Endothelial cell of umbilical vein (primary cell): ENCODE measurements at regions not wholly inside any gene's neighbourhood (a gene's known extent, or its start where the extent isn't known, plus 50 kb on each side); places are given as distances from the start of the nearest gene placed in this dataset.

Experiments used
- BruUV-seq: library from RNA; stranded (reverse); fragments of 400-500 nt; replicated peaks from 2 replicates; lab custom pipeline; 2021; lab: Mats Ljungman, UMichigan
- CTCF ChIA-PET: fragments of 300-600, 350-600 bp; sonication (Branson Sonifier 250); formaldehyde crosslinking; loops from one replicate; lab custom pipeline; 2021; ENCODE audit warnings: antibody characterized with exemption, inconsistent platforms; lab: Charles Lee
- POLR2A ChIA-PET: fragments of 300-600, 350-600 bp; sonication (Branson Sonifier 250); formaldehyde crosslinking; loops from one replicate; lab custom pipeline; 2021; ENCODE audit warnings: antibody characterized with exemption, inconsistent platforms; lab: Charles Lee
- DNase-seq: peaks from one replicate; pipeline ENCODE4 v3.0.0-alpha.2; 2011; ENCODE audit warnings: low read depth, low spot score
- FAIRE-seq: peaks from 2 replicates; lab custom pipeline; 2011; peaks lifted over from hg19 to GRCh38; lab: Jason Lieb, UNC
- H2AFZ ChIP-seq: 2 replicates; pipeline ENCODE4 v1.6.0; 2012; ENCODE audit warnings: low read depth, low read length, control low read depth, inconsistent platforms
- H3K27ac ChIP-seq: 2 replicates; pipeline ENCODE4 v1.5.1; 2011; ENCODE audit warnings: low read depth, mild to moderate bottlenecking, control low read depth, low read length, moderate library complexity; ENCODE audit not compliant: insufficient read depth
- H3K27me3 ChIP-seq, 2 experiments: 2 replicates each; pipeline versions ENCODE4 v1.6.0 to v1.6.1; 2011; ENCODE audit warnings: low read length in 2 of 2, mixed read lengths in 1 of 2; ENCODE audit not compliant: control insufficient read depth in 2 of 2, insufficient read depth in 2 of 2
- H3K36me3 ChIP-seq, 2 experiments: 2 replicates in 1 of 2; 3 replicates in 1 of 2; pipeline ENCODE4 v1.5.1; 2011; ENCODE audit warnings: low read length in 2 of 2, mild to moderate bottlenecking in 1 of 2, moderate library complexity in 1 of 2; ENCODE audit not compliant: control insufficient read depth in 2 of 2, insufficient read depth in 2 of 2; ENCODE audit errors: extremely low read depth in 1 of 2
- H3K4me1 ChIP-seq: 3 replicates; pipeline ENCODE4 v1.5.1; 2011; ENCODE audit warnings: mild to moderate bottlenecking, low read length; ENCODE audit not compliant: control insufficient read depth, insufficient read depth; ENCODE audit errors: extremely low read depth
- H3K4me2 ChIP-seq: 2 replicates; pipeline ENCODE4 v1.6.1; 2011; ENCODE audit warnings: low read length, control low read depth, mixed read lengths; ENCODE audit not compliant: insufficient read depth
- H3K4me3 ChIP-seq, 3 experiments: fragments of 200-600 bp in 1 of 3; sonication (generic), shearing (Covaris generic) in 1 of 3; replicated peaks in 1 of 3; 2 replicates each; pipeline ENCODE4 v1.5.1; 2011 to 2016; ENCODE audit warnings: control low read depth in 3 of 3, low read length in 3 of 3, mild to moderate bottlenecking in 2 of 3, inconsistent platforms in 1 of 3, low read depth in 1 of 3, moderate library complexity in 1 of 3; ENCODE audit not compliant: insufficient read depth in 1 of 3
- H3K79me2 ChIP-seq: 2 replicates; pipeline ENCODE4 v1.6.0; 2012; ENCODE audit warnings: low read length, inconsistent platforms; ENCODE audit not compliant: control insufficient read depth, insufficient read depth
- H3K9ac ChIP-seq: replicated peaks from 2 replicates; pipeline ENCODE3; 2011; ENCODE audit warnings: low read length, control low read depth; ENCODE audit not compliant: insufficient read depth; ENCODE audit errors: extremely low read depth
- H3K9me1 ChIP-seq: replicated peaks from 3 replicates; pipeline ENCODE4 v1.6.0; 2011; ENCODE audit warnings: mild to moderate bottlenecking, low read length; ENCODE audit not compliant: control insufficient read depth, insufficient read depth; ENCODE audit errors: extremely low read depth
- H3K9me3 ChIP-seq: replicated peaks from 2 replicates; pipeline ENCODE4 v1.5.1; 2012; ENCODE audit warnings: low read length, inconsistent platforms; ENCODE audit not compliant: control insufficient read depth, insufficient read depth
- H4K20me1 ChIP-seq: replicated peaks from 2 replicates; pipeline ENCODE3; 2011; ENCODE audit warnings: mild to moderate bottlenecking, low read length; ENCODE audit not compliant: control insufficient read depth, insufficient read depth; ENCODE audit errors: extremely low read depth
- EZH2 ChIP-seq: IDR thresholded peaks from 2 replicates; pipeline ENCODE4 v1.6.1; 2012; ENCODE audit warnings: borderline replicate concordance, low read depth, mild to moderate bottlenecking, moderate library complexity, low read length, inconsistent platforms; ENCODE audit not compliant: severe bottlenecking
- FOS ChIP-seq: IDR thresholded peaks from 2 replicates; pipeline ENCODE4 v1.6.1; 2011; ENCODE audit warnings: mild to moderate bottlenecking, low read length, moderate library complexity, borderline replicate concordance; ENCODE audit not compliant: insufficient read depth
- GATA2 ChIP-seq: IDR thresholded peaks from 2 replicates; pipeline ENCODE4 v1.7.0; 2011; ENCODE audit warnings: low read depth, mild to moderate bottlenecking, moderate library complexity, mixed read lengths, low read length; ENCODE audit not compliant: insufficient read length, insufficient read depth
- JUN ChIP-seq: IDR thresholded peaks from 2 replicates; pipeline ENCODE4 v1.6.1; 2011; ENCODE audit warnings: borderline replicate concordance, low read depth; ENCODE audit not compliant: insufficient read length, insufficient read depth
- MYC ChIP-seq: IDR thresholded peaks from one replicate; pipeline ENCODE4 v1.6.1; 2011; ENCODE audit warnings: mild to moderate bottlenecking, low read depth, low read length
- POLR2A ChIP-seq: IDR thresholded peaks from 2 replicates; pipeline ENCODE4 v1.6.1; 2012; ENCODE audit warnings: low read depth, mild to moderate bottlenecking, control low read depth, low read length
- POLR2AphosphoS5 ChIP-seq: IDR thresholded peaks from 2 replicates; pipeline ENCODE4 v1.6.1; 2012; ENCODE audit warnings: low read depth, mild to moderate bottlenecking, control low read depth, low read length, moderate library complexity; ENCODE audit not compliant: insufficient read depth
- dilution Hi-C: fragments of 300-500 bp; cut with MboI; formaldehyde crosslinking; loops from one replicate; pipeline ENCODE4 v1.15.0; 2019; ENCODE audit warnings: low sequenced_read_pairs; ENCODE audit not compliant: extremely low pct_ligation_motif_present
- intact Hi-C: fragments of 100-400 bp; cut with micrococcal nuclease; formaldehyde crosslinking; loops from one replicate; pipeline ENCODE4 v1.10.0; 2022
- TF ChIP-seq, protein P1 (sequence below): IDR thresholded peaks from 2 replicates; pipeline ENCODE4 v1.6.1; 2011; ENCODE audit not compliant: insufficient read depth, insufficient read length
- TF ChIP-seq, protein P2 (sequence below), 2 donors: IDR thresholded peaks; 1 replicate in 1 of 2; 2 replicates in 1 of 2; pipeline ENCODE4 v1.5.1; 2011; ENCODE audit warnings: low read length in 2 of 2, mild to moderate bottlenecking in 2 of 2, moderate library complexity in 2 of 2, control low read depth in 1 of 2, inconsistent platforms in 1 of 2, low read depth in 1 of 2; ENCODE audit not compliant: insufficient read depth in 1 of 2; ENCODE audit errors: extremely low read depth in 1 of 2

DNA sequence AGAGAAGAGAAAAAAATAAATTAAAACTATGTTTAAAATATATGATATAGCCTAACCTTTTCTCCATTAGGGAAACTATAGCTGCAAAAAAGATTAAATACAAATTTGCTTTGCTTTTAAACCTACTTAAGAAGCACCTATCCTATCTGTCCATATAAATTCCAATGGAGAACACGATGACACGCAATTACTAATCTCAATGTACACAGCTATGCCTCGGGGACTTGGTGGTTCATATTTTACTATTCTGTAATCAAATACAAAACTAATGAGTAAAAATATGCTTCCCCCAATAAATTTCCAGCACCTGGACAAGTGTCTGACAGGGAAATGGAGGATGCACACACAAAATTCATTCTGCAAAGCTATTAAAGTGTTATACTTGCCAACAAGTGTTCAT lies 386.4 kb downstream of the LMO4 start:
- Histone ChIP-seq H3K4me2 (no peak overlapping the region), H4K20me1 (no peaks in the 10 kb centered on the region), H3K27me3 (peaks cover 0 to 2% of the 10 kb centered on the region in 2 experiments), H3K36me3 (no peaks in the 10 kb centered on the region), H3K4me1 (no peaks in the 10 kb centered on the region), H2AFZ (no peak overlapping the region), H3K4me3 (no peak overlapping the region), H3K9me1 (no peaks in the 10 kb centered on the region), H3K9ac (no peak overlapping the region), H3K27ac (no peak overlapping the region), H3K79me2 (no peaks in the 10 kb centered on the region), H3K9me3 (no peaks in the 10 kb centered on the region)
- FAIRE-seq (no peak), DNase-seq (no peak)
- ChIA-PET POLR2A (no interaction called here), CTCF (interaction anchor here (1.2 kb wide), 1 partner anchor 8 kb away, joined by 4 read pairs; no protein-coding TSS in a partner anchor)
- dilution Hi-C loops (no loop called here), intact Hi-C loops (no loop called here)
- no peak for TF ChIP-seq JUN
- TF ChIP-seq GATA2: no peak
- TF ChIP-seq, protein P1, sequence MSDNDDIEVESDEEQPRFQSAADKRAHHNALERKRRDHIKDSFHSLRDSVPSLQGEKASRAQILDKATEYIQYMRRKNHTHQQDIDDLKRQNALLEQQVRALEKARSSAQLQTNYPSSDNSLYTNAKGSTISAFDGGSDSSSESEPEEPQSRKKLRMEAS: no peak
- TF ChIP-seq, protein P2, sequence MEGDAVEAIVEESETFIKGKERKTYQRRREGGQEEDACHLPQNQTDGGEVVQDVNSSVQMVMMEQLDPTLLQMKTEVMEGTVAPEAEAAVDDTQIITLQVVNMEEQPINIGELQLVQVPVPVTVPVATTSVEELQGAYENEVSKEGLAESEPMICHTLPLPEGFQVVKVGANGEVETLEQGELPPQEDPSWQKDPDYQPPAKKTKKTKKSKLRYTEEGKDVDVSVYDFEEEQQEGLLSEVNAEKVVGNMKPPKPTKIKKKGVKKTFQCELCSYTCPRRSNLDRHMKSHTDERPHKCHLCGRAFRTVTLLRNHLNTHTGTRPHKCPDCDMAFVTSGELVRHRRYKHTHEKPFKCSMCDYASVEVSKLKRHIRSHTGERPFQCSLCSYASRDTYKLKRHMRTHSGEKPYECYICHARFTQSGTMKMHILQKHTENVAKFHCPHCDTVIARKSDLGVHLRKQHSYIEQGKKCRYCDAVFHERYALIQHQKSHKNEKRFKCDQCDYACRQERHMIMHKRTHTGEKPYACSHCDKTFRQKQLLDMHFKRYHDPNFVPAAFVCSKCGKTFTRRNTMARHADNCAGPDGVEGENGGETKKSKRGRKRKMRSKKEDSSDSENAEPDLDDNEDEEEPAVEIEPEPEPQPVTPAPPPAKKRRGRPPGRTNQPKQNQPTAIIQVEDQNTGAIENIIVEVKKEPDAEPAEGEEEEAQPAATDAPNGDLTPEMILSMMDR (IDR thresholded peaks at IDR 0.05; ENCODE audit: extremely low read depth in 1 of 2, insufficient read depth in 1 of 2, low read depth in 1 of 2, low read length in 2 of 2): no peak
- TF ChIP-seq MYC: no peak
- no peak for TF ChIP-seq EZH2
- no peak for TF ChIP-seq FOS
- TF ChIP-seq POLR2A: no peak
- TF ChIP-seq POLR2AphosphoS5: no peak
- no TSS peak for BruUV-seq
